ENCODE measurements at regions not wholly inside any gene's neighbourhood (a gene's known extent, or its start where the extent isn't known, plus 50 kb on each side); places are given as distances from the start of the nearest gene placed in this dataset.

DNA sequence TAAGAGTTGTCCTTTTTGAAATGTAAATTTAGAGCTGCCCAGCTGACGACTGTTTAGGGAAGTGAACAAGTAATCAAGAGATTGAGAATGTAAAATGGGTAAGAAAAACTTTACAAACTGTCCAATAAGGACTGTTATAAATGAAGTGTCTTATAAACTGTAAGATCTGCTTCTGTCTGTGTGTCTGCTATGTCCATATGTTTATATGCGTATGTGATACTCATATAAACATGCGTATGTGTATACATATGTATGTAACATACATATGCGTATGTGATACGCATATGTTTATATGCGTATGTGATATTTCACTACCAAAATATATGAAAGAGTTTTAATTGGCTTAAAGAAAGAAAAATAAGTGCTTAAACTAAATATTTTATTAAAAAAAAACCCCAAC, 416.0 kb upstream of the GALNTL6 start:
- TF ChIP-seq POLR2AphosphoS5 (IDR thresholded peaks at IDR 0.05; ENCODE audit: low read depth) (no peak), GABPA (IDR thresholded peaks at IDR 0.05; ENCODE audit: low read depth) (no peak), SPI1 (IDR thresholded peaks at IDR 0.05; ENCODE audit: borderline replicate concordance, low read depth) (no peak)
- TF ChIP-seq, protein P1, sequence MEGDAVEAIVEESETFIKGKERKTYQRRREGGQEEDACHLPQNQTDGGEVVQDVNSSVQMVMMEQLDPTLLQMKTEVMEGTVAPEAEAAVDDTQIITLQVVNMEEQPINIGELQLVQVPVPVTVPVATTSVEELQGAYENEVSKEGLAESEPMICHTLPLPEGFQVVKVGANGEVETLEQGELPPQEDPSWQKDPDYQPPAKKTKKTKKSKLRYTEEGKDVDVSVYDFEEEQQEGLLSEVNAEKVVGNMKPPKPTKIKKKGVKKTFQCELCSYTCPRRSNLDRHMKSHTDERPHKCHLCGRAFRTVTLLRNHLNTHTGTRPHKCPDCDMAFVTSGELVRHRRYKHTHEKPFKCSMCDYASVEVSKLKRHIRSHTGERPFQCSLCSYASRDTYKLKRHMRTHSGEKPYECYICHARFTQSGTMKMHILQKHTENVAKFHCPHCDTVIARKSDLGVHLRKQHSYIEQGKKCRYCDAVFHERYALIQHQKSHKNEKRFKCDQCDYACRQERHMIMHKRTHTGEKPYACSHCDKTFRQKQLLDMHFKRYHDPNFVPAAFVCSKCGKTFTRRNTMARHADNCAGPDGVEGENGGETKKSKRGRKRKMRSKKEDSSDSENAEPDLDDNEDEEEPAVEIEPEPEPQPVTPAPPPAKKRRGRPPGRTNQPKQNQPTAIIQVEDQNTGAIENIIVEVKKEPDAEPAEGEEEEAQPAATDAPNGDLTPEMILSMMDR (IDR thresholded peaks at IDR 0.05; ENCODE audit: insufficient read depth, low read length) = no peak
- TF ChIP-seq, protein P2, sequence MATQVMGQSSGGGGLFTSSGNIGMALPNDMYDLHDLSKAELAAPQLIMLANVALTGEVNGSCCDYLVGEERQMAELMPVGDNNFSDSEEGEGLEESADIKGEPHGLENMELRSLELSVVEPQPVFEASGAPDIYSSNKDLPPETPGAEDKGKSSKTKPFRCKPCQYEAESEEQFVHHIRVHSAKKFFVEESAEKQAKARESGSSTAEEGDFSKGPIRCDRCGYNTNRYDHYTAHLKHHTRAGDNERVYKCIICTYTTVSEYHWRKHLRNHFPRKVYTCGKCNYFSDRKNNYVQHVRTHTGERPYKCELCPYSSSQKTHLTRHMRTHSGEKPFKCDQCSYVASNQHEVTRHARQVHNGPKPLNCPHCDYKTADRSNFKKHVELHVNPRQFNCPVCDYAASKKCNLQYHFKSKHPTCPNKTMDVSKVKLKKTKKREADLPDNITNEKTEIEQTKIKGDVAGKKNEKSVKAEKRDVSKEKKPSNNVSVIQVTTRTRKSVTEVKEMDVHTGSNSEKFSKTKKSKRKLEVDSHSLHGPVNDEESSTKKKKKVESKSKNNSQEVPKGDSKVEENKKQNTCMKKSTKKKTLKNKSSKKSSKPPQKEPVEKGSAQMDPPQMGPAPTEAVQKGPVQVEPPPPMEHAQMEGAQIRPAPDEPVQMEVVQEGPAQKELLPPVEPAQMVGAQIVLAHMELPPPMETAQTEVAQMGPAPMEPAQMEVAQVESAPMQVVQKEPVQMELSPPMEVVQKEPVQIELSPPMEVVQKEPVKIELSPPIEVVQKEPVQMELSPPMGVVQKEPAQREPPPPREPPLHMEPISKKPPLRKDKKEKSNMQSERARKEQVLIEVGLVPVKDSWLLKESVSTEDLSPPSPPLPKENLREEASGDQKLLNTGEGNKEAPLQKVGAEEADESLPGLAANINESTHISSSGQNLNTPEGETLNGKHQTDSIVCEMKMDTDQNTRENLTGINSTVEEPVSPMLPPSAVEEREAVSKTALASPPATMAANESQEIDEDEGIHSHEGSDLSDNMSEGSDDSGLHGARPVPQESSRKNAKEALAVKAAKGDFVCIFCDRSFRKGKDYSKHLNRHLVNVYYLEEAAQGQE (IDR thresholded peaks at IDR 0.05; ENCODE audit: insufficient replicate concordance, low read depth) = no peak
- Histone ChIP-seq H3K4me3 (replicated peaks; ENCODE audit: insufficient read depth, low read length) (no peak overlapping the region), H3K27ac (replicated peaks) (no peak overlapping the region), H3K27me3 (ENCODE audit: insufficient read depth, poor library complexity, severe bottlenecking) (no peaks in the 10 kb centered on the region)
- DNase-seq (ENCODE audit: low read depth in 1 of 2, low spot score in 1 of 2) = no peak

DNA sequence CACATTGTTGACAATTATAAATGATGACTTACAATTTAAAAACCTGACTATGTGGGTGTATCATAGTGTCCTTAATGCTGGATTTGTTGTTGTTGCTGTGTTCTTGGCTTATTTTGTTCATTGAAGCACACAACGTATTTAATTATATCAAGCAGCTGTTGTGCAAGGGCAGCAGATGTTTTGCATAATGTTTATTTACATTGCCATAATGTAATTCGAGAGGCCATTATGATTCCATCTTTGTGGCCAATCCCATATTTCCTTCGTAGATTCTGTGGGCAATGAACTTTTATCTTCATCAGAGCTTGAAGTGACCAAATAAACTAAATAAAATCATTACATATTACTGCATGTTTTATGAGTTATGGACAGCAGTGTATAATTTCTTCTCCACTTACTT, 422.6 kb upstream of the GALNTL6 start:
- no peak for DNase-seq (ENCODE audit: low read depth in 1 of 2, low spot score in 1 of 2)
- H3K27ac ChIP-seq (replicated peaks) = no peak overlapping the region
- H3K27me3 ChIP-seq (ENCODE audit: insufficient read depth, poor library complexity, severe bottlenecking) = no peaks in the 10 kb centered on the region
- H3K4me3 ChIP-seq (replicated peaks; ENCODE audit: insufficient read depth, low read length) = no peak overlapping the region
- TF ChIP-seq, protein P2 (IDR thresholded peaks at IDR 0.05; ENCODE audit: insufficient replicate concordance, low read depth) = no peak
- TF ChIP-seq, protein P1 (IDR thresholded peaks at IDR 0.05; ENCODE audit: insufficient read depth, low read length) = no peak
- TF ChIP-seq GABPA (IDR thresholded peaks at IDR 0.05; ENCODE audit: low read depth) (no peak), SPI1 (IDR thresholded peaks at IDR 0.05; ENCODE audit: borderline replicate concordance, low read depth) (no peak), POLR2AphosphoS5 (IDR thresholded peaks at IDR 0.05; ENCODE audit: low read depth) (no peak)

DNA sequence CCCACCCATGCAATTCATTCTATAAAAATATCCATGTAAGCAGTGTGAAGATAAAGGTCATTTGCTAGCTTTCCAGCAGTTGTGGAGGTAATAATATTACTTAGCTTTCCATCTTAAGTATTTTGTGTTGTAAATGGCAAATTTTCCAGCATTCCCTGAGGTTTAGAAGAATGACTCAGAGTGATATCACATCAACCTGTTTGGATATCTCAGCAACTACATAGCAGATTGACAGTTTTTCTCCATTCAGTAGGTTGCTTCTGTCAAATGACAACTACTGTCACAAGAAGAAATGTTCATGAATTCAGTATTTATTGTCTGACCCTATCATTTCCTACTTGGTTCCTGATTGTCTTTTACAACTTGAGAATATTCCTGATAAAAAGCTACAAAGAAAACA, 434.9 kb upstream of the GALNTL6 start:
- TF ChIP-seq, protein P2 (IDR thresholded peaks at IDR 0.05; ENCODE audit: insufficient replicate concordance, low read depth) = no peak
- TF ChIP-seq GABPA (IDR thresholded peaks at IDR 0.05; ENCODE audit: low read depth) (no peak), POLR2AphosphoS5 (IDR thresholded peaks at IDR 0.05; ENCODE audit: low read depth) (no peak), SPI1 (IDR thresholded peaks at IDR 0.05; ENCODE audit: borderline replicate concordance, low read depth) (no peak)
- TF ChIP-seq, protein P1 (IDR thresholded peaks at IDR 0.05; ENCODE audit: insufficient read depth, low read length) = no peak
- Histone ChIP-seq H3K27ac (replicated peaks) (no peak overlapping the region), H3K4me3 (replicated peaks; ENCODE audit: insufficient read depth, low read length) (no peak overlapping the region), H3K27me3 (ENCODE audit: insufficient read depth, poor library complexity, severe bottlenecking) (no peaks in the 10 kb centered on the region)
- DNase-seq (ENCODE audit: low read depth in 1 of 2, low spot score in 1 of 2) = no peak

Data from HL-60 (cell line).